GM23338 (cell line): ENCODE measurements at regions not wholly inside any gene's neighbourhood (a gene's known extent, or its start where the extent isn't known, plus 50 kb on each side); places are given as distances from the start of the nearest gene placed in this dataset.

ENCODE experiments used
- ATAC-seq: fragments of 200-7000 bp; cut with Tn5 transposase; 3 replicates; pipeline ENCODE4 v1.9.1; 2020
- DNase-seq: peaks from one replicate; pipeline ENCODE4 v3.0.0-alpha.2; 2015; ENCODE audit warnings: low spot score
- H2AFZ ChIP-seq: fragments of 200-600 bp; sonication (generic); 2 replicates; pipeline ENCODE4 v1.8.0; 2016; ENCODE audit warnings: antibody characterized with exemption, mild to moderate bottlenecking, moderate library complexity
- H3F3A ChIP-seq: fragments of 200-600 bp; sonication (generic); replicated peaks from 2 replicates; pipeline ENCODE4 v1.8.0; 2017; ENCODE audit warnings: antibody characterized with exemption, mixed run types, low read depth
- H3K27ac ChIP-seq: fragments of 200-600 bp; sonication (generic); 2 replicates; pipeline ENCODE4 v1.6.1; 2016; ENCODE audit warnings: low read depth
- H3K27me3 ChIP-seq: fragments of 200-600 bp; sonication (generic); 2 replicates; pipeline ENCODE4 v1.8.0; 2016; ENCODE audit warnings: mild to moderate bottlenecking, mixed run types, moderate library complexity; ENCODE audit not compliant: insufficient read depth
- H3K36me3 ChIP-seq: fragments of 200-600 bp; sonication (generic); 2 replicates; pipeline ENCODE4 v1.8.0; 2016; ENCODE audit warnings: mild to moderate bottlenecking; ENCODE audit not compliant: insufficient read depth
- H3K4me1 ChIP-seq: fragments of 200-600 bp; sonication (generic); 2 replicates; pipeline ENCODE4 v1.8.0; 2016; ENCODE audit warnings: mild to moderate bottlenecking, moderate library complexity; ENCODE audit not compliant: insufficient read depth
- H3K4me2 ChIP-seq: fragments of 200-600 bp; sonication (generic); 2 replicates; pipeline ENCODE4 v1.7.1; 2017; ENCODE audit warnings: mixed run types
- H3K4me3 ChIP-seq: fragments of 200-600 bp; sonication (generic); 2 replicates; pipeline ENCODE4 v1.6.1; 2016; ENCODE audit warnings: mixed run types
- H3K79me2 ChIP-seq: fragments of 200-600 bp; sonication (generic); replicated peaks from 2 replicates; pipeline ENCODE4 v1.8.0; 2017; ENCODE audit warnings: mild to moderate bottlenecking; ENCODE audit not compliant: insufficient read depth
- H3K9me2 ChIP-seq: fragments of 200-600 bp; sonication (generic); 2 replicates; pipeline ENCODE4 v1.8.0; 2017; ENCODE audit not compliant: insufficient read depth
- H4K20me1 ChIP-seq: fragments of 200-600 bp; sonication (generic); replicated peaks from 2 replicates; pipeline ENCODE4 v1.8.0; 2017; ENCODE audit warnings: mild to moderate bottlenecking; ENCODE audit not compliant: insufficient read depth
- H3K27ac Mint-ChIP-seq: 2 replicates; pipeline ENCODE4 v1.8.0; 2020; ENCODE audit warnings: inconsistent platforms, mild to moderate bottlenecking, moderate library complexity, mixed read lengths
- H3K27me3 Mint-ChIP-seq: 3 replicates; pipeline ENCODE4 v1.8.0; 2022; ENCODE audit warnings: low read depth, mild to moderate bottlenecking, moderate library complexity, mixed read lengths, inconsistent platforms; ENCODE audit not compliant: insufficient read depth, poor library complexity
- H3K36me3 Mint-ChIP-seq: 3 replicates; pipeline ENCODE4 v1.8.0; 2021; ENCODE audit warnings: low read depth, mild to moderate bottlenecking, inconsistent platforms, moderate library complexity, mixed read lengths
- H3K4me1 Mint-ChIP-seq: 3 replicates; pipeline ENCODE4 v1.8.0; 2020; ENCODE audit warnings: mild to moderate bottlenecking, inconsistent platforms, mixed read lengths
- H3K4me3 Mint-ChIP-seq: 3 replicates; pipeline ENCODE4 v1.8.0; 2021; ENCODE audit warnings: moderate library complexity, mild to moderate bottlenecking, inconsistent platforms, mixed read lengths
- H3K9me3 Mint-ChIP-seq: 3 replicates; pipeline ENCODE4 v1.8.0; 2020; ENCODE audit warnings: moderate library complexity, mild to moderate bottlenecking, inconsistent platforms, mixed read lengths
- NANOG ChIP-seq: IDR thresholded peaks from 2 replicates; pipeline ENCODE4 v1.6.1; 2016; ENCODE audit warnings: antibody characterized with exemption, borderline replicate concordance
- POLR2AphosphoS5 ChIP-seq: IDR thresholded peaks from 2 replicates; pipeline ENCODE4 v1.6.1; 2016; ENCODE audit warnings: antibody characterized with exemption, low read depth
- STAT1 ChIP-seq: IDR thresholded peaks from one replicate; pipeline ENCODE4 v1.6.1; 2016; ENCODE audit warnings: antibody characterized with exemption; ENCODE audit not compliant: unreplicated experiment
- ZNF114 ChIP-seq: fragments of 250-450 bp; sonication (Bioruptor Pico); IDR thresholded peaks from 2 replicates; pipeline ENCODE4 v1.5.0; 2020; ENCODE audit warnings: mild to moderate bottlenecking, moderate library complexity
- ZNF331 ChIP-seq: fragments of 250-450 bp; sonication (Bioruptor Pico); IDR thresholded peaks from 2 replicates; pipeline ENCODE4 v1.5.0; 2020; ENCODE audit warnings: low read depth, mild to moderate bottlenecking, moderate library complexity
- TF ChIP-seq, protein P1 (sequence below): fragments of 250-450 bp; sonication (Bioruptor Pico); IDR thresholded peaks from 2 replicates; pipeline ENCODE4 v1.5.0; 2020; ENCODE audit warnings: mild to moderate bottlenecking, moderate library complexity
- TF ChIP-seq, protein P2 (sequence below): IDR thresholded peaks from one replicate; pipeline ENCODE4 v1.6.1; 2018; ENCODE audit warnings: antibody characterized with exemption; ENCODE audit not compliant: unreplicated experiment

DNA sequence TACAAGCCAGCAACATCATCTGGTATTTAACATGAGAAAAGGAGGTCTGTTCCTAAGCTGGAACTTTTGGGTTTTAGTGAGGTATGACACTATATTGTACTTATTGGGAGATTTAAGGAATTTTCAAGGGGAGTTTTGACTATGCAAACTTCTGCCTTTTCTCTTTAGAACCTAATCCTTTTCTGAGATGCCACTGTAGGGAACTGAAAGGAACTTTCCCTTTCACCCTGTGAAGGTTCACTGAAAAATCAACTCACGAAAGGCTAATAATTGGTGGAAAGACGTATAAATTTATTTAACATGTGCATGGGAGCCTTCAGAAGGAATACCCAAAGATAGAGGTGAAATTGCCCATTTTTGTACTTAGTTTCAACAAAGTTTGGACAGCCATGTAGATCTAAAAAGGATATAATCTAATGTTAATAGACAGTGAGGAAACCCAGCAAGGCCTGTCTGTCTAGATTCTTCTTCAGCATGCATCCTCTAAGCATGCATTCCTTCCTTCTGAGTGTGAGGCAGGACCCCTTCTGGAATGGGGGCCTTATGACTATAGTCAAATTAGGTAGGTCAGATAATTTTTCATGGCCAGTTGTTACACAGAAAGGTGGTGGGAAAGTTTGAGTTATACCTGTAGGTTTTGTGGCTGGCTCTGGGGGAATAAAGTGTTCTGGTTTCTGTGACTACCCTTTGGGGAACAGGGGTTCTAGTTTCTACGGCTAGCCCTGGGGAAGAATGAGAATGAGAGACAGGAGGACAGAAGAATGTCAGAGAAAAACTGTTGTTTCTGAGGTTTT is 200.3 kb downstream of the C9orf152 start:
- peaks cover 16% of the 10 kb centered on the region for H3K36me3 Mint-ChIP-seq
- no peak overlapping the region for H3K4me3 Mint-ChIP-seq

More for the DNA sequence above, 200.3 kb downstream of the C9orf152 start:
- no peaks in the 10 kb centered on the region for H3K27me3 ChIP-seq
- H3K36me3 ChIP-seq: peaks cover 3% of the 10 kb centered on the region; the same call in 1 of the 2 replicates
- H3K4me1 ChIP-seq: no peaks in the 10 kb centered on the region
- peaks cover 27% of the 10 kb centered on the region for H3K9me3 Mint-ChIP-seq
- no peak overlapping the region for H3K27ac ChIP-seq
- H3K27me3 Mint-ChIP-seq: peaks cover 2% of the 10 kb centered on the region
- no peak overlapping the region for H2AFZ ChIP-seq
- H4K20me1 ChIP-seq: no peaks in the 10 kb centered on the region
- H3K27ac Mint-ChIP-seq: no peak overlapping the region
- DNase-seq (no peak), ATAC-seq (no peak)
- no peaks in the 10 kb centered on the region for H3K4me1 Mint-ChIP-seq
- H3K4me3 ChIP-seq: no peak overlapping the region
- no peak overlapping the region for H3K4me2 ChIP-seq
- TF ChIP-seq ZNF331 (no peak), NANOG (no peak), ZNF114 (no peak), POLR2AphosphoS5 (no peak), STAT1 (no peak)
- TF ChIP-seq, protein P1, sequence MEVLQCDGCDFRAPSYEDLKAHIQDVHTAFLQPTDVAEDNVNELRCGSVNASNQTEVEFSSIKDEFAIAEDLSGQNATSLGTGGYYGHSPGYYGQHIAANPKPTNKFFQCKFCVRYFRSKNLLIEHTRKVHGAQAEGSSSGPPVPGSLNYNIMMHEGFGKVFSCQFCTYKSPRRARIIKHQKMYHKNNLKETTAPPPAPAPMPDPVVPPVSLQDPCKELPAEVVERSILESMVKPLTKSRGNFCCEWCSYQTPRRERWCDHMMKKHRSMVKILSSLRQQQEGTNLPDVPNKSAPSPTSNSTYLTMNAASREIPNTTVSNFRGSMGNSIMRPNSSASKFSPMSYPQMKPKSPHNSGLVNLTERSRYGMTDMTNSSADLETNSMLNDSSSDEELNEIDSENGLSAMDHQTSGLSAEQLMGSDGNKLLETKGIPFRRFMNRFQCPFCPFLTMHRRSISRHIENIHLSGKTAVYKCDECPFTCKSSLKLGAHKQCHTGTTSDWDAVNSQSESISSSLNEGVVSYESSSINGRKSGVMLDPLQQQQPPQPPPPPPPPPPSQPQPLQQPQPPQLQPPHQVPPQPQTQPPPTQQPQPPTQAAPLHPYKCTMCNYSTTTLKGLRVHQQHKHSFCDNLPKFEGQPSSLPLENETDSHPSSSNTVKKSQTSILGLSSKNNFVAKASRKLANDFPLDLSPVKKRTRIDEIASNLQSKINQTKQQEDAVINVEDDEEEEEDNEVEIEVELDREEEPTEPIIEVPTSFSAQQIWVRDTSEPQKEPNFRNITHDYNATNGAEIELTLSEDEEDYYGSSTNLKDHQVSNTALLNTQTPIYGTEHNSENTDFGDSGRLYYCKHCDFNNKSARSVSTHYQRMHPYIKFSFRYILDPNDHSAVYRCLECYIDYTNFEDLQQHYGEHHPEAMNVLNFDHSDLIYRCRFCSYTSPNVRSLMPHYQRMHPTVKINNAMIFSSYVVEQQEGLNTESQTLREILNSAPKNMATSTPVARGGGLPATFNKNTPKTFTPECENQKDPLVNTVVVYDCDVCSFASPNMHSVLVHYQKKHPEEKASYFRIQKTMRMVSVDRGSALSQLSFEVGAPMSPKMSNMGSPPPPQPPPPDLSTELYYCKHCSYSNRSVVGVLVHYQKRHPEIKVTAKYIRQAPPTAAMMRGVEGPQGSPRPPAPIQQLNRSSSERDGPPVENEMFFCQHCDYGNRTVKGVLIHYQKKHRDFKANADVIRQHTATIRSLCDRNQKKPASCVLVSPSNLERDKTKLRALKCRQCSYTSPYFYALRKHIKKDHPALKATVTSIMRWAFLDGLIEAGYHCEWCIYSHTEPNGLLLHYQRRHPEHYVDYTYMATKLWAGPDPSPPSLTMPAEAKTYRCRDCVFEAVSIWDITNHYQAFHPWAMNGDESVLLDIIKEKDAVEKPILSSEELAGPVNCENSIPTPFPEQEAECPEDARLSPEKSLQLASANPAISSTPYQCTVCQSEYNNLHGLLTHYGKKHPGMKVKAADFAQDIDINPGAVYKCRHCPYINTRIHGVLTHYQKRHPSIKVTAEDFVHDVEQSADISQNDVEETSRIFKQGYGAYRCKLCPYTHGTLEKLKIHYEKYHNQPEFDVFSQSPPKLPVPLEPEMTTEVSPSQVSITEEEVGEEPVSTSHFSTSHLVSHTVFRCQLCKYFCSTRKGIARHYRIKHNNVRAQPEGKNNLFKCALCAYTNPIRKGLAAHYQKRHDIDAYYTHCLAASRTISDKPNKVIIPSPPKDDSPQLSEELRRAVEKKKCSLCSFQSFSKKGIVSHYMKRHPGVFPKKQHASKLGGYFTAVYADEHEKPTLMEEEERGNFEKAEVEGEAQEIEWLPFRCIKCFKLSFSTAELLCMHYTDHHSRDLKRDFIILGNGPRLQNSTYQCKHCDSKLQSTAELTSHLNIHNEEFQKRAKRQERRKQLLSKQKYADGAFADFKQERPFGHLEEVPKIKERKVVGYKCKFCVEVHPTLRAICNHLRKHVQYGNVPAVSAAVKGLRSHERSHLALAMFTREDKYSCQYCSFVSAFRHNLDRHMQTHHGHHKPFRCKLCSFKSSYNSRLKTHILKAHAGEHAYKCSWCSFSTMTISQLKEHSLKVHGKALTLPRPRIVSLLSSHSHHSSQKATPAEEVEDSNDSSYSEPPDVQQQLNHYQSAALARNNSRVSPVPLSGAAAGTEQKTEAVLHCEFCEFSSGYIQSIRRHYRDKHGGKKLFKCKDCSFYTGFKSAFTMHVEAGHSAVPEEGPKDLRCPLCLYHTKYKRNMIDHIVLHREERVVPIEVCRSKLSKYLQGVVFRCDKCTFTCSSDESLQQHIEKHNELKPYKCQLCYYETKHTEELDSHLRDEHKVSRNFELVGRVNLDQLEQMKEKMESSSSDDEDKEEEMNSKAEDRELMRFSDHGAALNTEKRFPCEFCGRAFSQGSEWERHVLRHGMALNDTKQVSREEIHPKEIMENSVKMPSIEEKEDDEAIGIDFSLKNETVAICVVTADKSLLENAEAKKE (CRISPR knock-in tag): no peak
- TF ChIP-seq, protein P2, sequence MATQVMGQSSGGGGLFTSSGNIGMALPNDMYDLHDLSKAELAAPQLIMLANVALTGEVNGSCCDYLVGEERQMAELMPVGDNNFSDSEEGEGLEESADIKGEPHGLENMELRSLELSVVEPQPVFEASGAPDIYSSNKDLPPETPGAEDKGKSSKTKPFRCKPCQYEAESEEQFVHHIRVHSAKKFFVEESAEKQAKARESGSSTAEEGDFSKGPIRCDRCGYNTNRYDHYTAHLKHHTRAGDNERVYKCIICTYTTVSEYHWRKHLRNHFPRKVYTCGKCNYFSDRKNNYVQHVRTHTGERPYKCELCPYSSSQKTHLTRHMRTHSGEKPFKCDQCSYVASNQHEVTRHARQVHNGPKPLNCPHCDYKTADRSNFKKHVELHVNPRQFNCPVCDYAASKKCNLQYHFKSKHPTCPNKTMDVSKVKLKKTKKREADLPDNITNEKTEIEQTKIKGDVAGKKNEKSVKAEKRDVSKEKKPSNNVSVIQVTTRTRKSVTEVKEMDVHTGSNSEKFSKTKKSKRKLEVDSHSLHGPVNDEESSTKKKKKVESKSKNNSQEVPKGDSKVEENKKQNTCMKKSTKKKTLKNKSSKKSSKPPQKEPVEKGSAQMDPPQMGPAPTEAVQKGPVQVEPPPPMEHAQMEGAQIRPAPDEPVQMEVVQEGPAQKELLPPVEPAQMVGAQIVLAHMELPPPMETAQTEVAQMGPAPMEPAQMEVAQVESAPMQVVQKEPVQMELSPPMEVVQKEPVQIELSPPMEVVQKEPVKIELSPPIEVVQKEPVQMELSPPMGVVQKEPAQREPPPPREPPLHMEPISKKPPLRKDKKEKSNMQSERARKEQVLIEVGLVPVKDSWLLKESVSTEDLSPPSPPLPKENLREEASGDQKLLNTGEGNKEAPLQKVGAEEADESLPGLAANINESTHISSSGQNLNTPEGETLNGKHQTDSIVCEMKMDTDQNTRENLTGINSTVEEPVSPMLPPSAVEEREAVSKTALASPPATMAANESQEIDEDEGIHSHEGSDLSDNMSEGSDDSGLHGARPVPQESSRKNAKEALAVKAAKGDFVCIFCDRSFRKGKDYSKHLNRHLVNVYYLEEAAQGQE: no peak
- no peaks in the 10 kb centered on the region for H3K79me2 ChIP-seq
- no peaks in the 10 kb centered on the region for H3F3A ChIP-seq
- no peaks in the 10 kb centered on the region for H3K9me2 ChIP-seq
